Breast epithelium (tissue), 4 donors: ENCODE measurements at regions not wholly inside any gene's neighbourhood (a gene's known extent, or its start where the extent isn't known, plus 50 kb on each side); places are given as distances from the start of the nearest gene placed in this dataset.
"Not testable (repeated sequence)": the region's sequence is repeated elsewhere in the genome, so short reads cannot be mapped to it uniquely, and the experiment has no call there.

Experiments
- DNase-seq, 2 donors: peaks; one replicate each; pipeline ENCODE4 v3.0.0-alpha.2; 2019; ENCODE audit warnings: low spot score in 2 of 2
- H3K27ac ChIP-seq, 2 donors: fragments of 200-600 bp; sonication (generic) in 1 of 2; one replicate each; pipeline ENCODE4 v1.5.1; 2016 to 2019; ENCODE audit warnings: mild to moderate bottlenecking in 1 of 2
- H3K27me3 ChIP-seq, 2 donors: fragments of 200-600 bp; sonication (generic) in 1 of 2; one replicate each; pipeline versions ENCODE4 v1.5.1 to v1.6.0; 2017 to 2019; ENCODE audit warnings: control low read depth in 1 of 2, mild to moderate bottlenecking in 1 of 2
- H3K36me3 ChIP-seq: fragments of 200-600 bp; one replicate; pipeline ENCODE4 v1.5.1; 2019
- H3K4me1 ChIP-seq, 2 donors: fragments of 200-600 bp; sonication (generic); one replicate each; pipeline ENCODE4 v1.5.1; 2016 to 2019; ENCODE audit warnings: control low read depth in 1 of 2
- H3K4me3 ChIP-seq, 3 donors: fragments of 200-600 bp; sonication (generic); 1 replicate in 2 of 3; 2 replicates in 1 of 3; pipeline ENCODE4 v1.5.1; 2016 to 2019; ENCODE audit warnings: mild to moderate bottlenecking in 3 of 3, moderate library complexity in 2 of 3
- H3K9me3 ChIP-seq, 2 donors: fragments of 200-600 bp; sonication (generic) in 1 of 2; one replicate each; pipeline ENCODE4 v1.5.1; 2016 to 2019; ENCODE audit warnings: control low read depth in 1 of 2
- CTCF ChIP-seq, 3 donors: fragments of 450-650 bp; IDR thresholded peaks; one replicate each; pipeline ENCODE4 v1.5.1; 2016 to 2017; ENCODE audit warnings: antibody characterized with exemption in 3 of 3, mild to moderate bottlenecking in 3 of 3, moderate library complexity in 3 of 3
- POLR2A ChIP-seq: fragments of 450-650 bp; IDR thresholded peaks from one replicate; pipeline ENCODE4 v1.6.1; 2016; ENCODE audit warnings: antibody characterized with exemption, mild to moderate bottlenecking, moderate library complexity
- POLR2AphosphoS5 ChIP-seq, 3 donors: sonication (generic); formaldehyde crosslinking; IDR thresholded peaks; one replicate each; pipeline ENCODE4 v1.6.1; 2017; ENCODE audit warnings: antibody characterized with exemption in 3 of 3
- intact Hi-C: fragments of 100-400 bp; cut with DNase I; formaldehyde crosslinking; loops from one replicate; pipeline ENCODE4 v1.15.1; 2023; ENCODE audit warnings: low total_unique reads

- DNase-seq: no peak
- H3K4me1 ChIP-seq: no peaks in the 10 kb centered on the region
- H3K27ac ChIP-seq: no peak overlapping the region
- H3K36me3 ChIP-seq: no peaks in the 10 kb centered on the region
- no peak overlapping the region for H3K4me3 ChIP-seq
- H3K27me3 ChIP-seq: no peaks in the 10 kb centered on the region
- TF ChIP-seq POLR2A (no peak), POLR2AphosphoS5 (IDR thresholded peaks at IDR 0.05) (no peak), CTCF (IDR thresholded peaks at IDR 0.05) (no peak)
- intact Hi-C loops: no loop called here
- H3K9me3 ChIP-seq: no peaks in the 10 kb centered on the region
These were observed 149.7 kb upstream of the TNFAIP3 start for GRCh38 chr6:137717074-137718073.

DNA sequence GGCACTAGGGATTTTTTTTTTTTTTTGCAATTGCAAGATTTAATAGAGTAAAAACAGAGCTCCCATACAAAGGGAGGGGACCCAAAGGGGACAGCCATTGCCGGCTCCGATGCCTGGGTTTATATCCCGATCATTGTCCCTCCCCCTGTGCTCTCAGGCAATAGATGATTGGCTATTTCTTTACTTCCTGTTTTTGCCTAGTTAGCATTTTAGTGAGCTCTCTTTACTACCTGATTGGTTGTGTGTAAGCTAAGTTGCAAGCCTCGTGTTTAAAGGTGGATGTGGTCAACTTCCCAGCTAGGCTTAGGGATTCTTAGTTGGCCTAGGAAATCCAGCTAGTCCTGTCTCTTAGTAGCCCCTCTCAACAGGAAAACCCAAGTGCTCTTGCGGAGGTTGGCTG lies 148.2 kb upstream of the TNFAIP3 start:
- intact Hi-C loops, H3K27ac ChIP-seq, H3K36me3 ChIP-seq, H3K4me1 ChIP-seq, H3K4me3 ChIP-seq, H3K9me3 ChIP-seq, H3K27me3 ChIP-seq, DNase-seq: not testable (repeated sequence)

GRCh38 chr6:137722749-137723272 lies 144.2 kb upstream of the TNFAIP3 start:
- DNase-seq: no peak
- H3K27ac ChIP-seq: no peak overlapping the region
- intact Hi-C loops: no loop called here

GRCh38 chr6:137723273-137724017 lies 143.6 kb upstream of the TNFAIP3 start:
- Histone ChIP-seq H3K36me3 (no peaks in the 10 kb centered on the region), H3K9me3 (no peaks in the 10 kb centered on the region), H3K4me1 (no peaks in the 10 kb centered on the region), H3K27ac (no peak overlapping the region), H3K4me3 (no peak overlapping the region), H3K27me3 (no peaks in the 10 kb centered on the region)
- no peak for TF ChIP-seq POLR2A
- no peak for TF ChIP-seq POLR2AphosphoS5 (IDR thresholded peaks at IDR 0.05)
- no peak for TF ChIP-seq CTCF (IDR thresholded peaks at IDR 0.05)
- intact Hi-C loops: no loop called here
- DNase-seq: no peak

More at GRCh38 chr6:137722749-137723272, 144.2 kb upstream of the TNFAIP3 start:
- H3K4me1 ChIP-seq: no peaks in the 10 kb centered on the region
- no peaks in the 10 kb centered on the region for H3K9me3 ChIP-seq
- no peaks in the 10 kb centered on the region for H3K36me3 ChIP-seq
- H3K4me3 ChIP-seq: no peak overlapping the region
- no peaks in the 10 kb centered on the region for H3K27me3 ChIP-seq
- TF ChIP-seq CTCF (IDR thresholded peaks at IDR 0.05): no peak
- TF ChIP-seq POLR2AphosphoS5 (IDR thresholded peaks at IDR 0.05): no peak
- TF ChIP-seq POLR2A: no peak

- Histone ChIP-seq H3K27me3 (no peaks in the 10 kb centered on the region), H3K4me3 (no peak overlapping the region), H3K9me3 (no peaks in the 10 kb centered on the region), H3K4me1 (no peaks in the 10 kb centered on the region), H3K36me3 (no peaks in the 10 kb centered on the region), H3K27ac (no peak overlapping the region)
- intact Hi-C loops: no loop called here
- DNase-seq: no peak
- TF ChIP-seq POLR2A (no peak), POLR2AphosphoS5 (IDR thresholded peaks at IDR 0.05) (no peak)
These were observed 143.0 kb upstream of the TNFAIP3 start for GRCh38 chr6:137724018-137724403.
